Naive thymus-derived CD4-positive, alpha-beta T cell (primary cell): ENCODE measurements at regions not wholly inside any gene's neighbourhood (a gene's known extent, or its start where the extent isn't known, plus 50 kb on each side); places are given as distances from the start of the nearest gene placed in this dataset.

Experiments used
- ATAC-seq: fragments of 150-1000 bp; cut with Tn5 transposase; 2 replicates; pipeline ENCODE4 v1.10.0; 2021; ENCODE audit warnings: mild to moderate bottlenecking, moderate library complexity
- CTCF ChIA-PET: fragments of 350-600 bp; sonication (Branson Sonifier 250); formaldehyde crosslinking; loops from one replicate; lab custom pipeline; 2021; ENCODE audit warnings: antibody characterized with exemption; lab: Charles Lee
- POLR2A ChIA-PET: fragments of 350-600 bp; sonication (Branson Sonifier 250); formaldehyde crosslinking; loops from one replicate; lab custom pipeline; 2021; ENCODE audit warnings: antibody characterized with exemption, inconsistent platforms; lab: Charles Lee
- DNase-seq, 9 donors: peaks; one replicate each; pipeline versions ENCODE4 v3.0.0 to v3.0.0-alpha.2; 2020 to 2022; ENCODE audit warnings: mixed read lengths in 1 of 9
- H3K27ac ChIP-seq: one replicate; pipeline ENCODE4 v1.7.0; 2013; ENCODE audit warnings: mild to moderate bottlenecking, low read depth, low read length, moderate library complexity
- H3K27me3 ChIP-seq, 2 donors: one replicate each; pipeline ENCODE4 v1.7.0; 2013; ENCODE audit warnings: low read length in 2 of 2, mild to moderate bottlenecking in 2 of 2, moderate library complexity in 2 of 2; ENCODE audit not compliant: control insufficient read depth in 2 of 2, insufficient read depth in 2 of 2
- H3K36me3 ChIP-seq, 3 experiments: 1 replicate in 2 of 3; 2 replicates in 1 of 3; pipeline ENCODE4 v1.7.0; 2013; ENCODE audit warnings: low read length in 3 of 3, mild to moderate bottlenecking in 3 of 3, moderate library complexity in 1 of 3; ENCODE audit not compliant: insufficient read depth in 3 of 3, control insufficient read depth in 2 of 3
- H3K4me1 ChIP-seq, 2 donors: one replicate each; pipeline ENCODE4 v1.7.0; 2013; ENCODE audit warnings: low read length in 2 of 2, mild to moderate bottlenecking in 2 of 2, moderate library complexity in 1 of 2; ENCODE audit not compliant: control insufficient read depth in 2 of 2, insufficient read depth in 2 of 2
- H3K4me3 ChIP-seq: 2 replicates; pipeline ENCODE4 v1.7.0; 2013; ENCODE audit warnings: mild to moderate bottlenecking, low read length
- H3K9me3 ChIP-seq, 3 experiments: 1 replicate in 2 of 3; 2 replicates in 1 of 3; pipeline ENCODE4 v1.7.0; 2013; ENCODE audit warnings: low read length in 3 of 3; ENCODE audit not compliant: control insufficient read depth in 2 of 3
- H3K27ac Mint-ChIP-seq, 9 donors: one replicate each; pipeline ENCODE4 v1.8.0; 2020 to 2022; ENCODE audit warnings: mixed read lengths in 9 of 9, mild to moderate bottlenecking in 8 of 9, moderate library complexity in 5 of 9, inconsistent platforms in 2 of 9
- H3K27me3 Mint-ChIP-seq, 5 donors: one replicate each; pipeline ENCODE4 v1.8.0; 2021 to 2022; ENCODE audit warnings: mixed read lengths in 5 of 5, mild to moderate bottlenecking in 1 of 5
- H3K36me3 Mint-ChIP-seq, 5 donors: one replicate each; pipeline ENCODE4 v1.8.0; 2020 to 2022; ENCODE audit warnings: mixed read lengths in 5 of 5, mild to moderate bottlenecking in 3 of 5, inconsistent platforms in 1 of 5
- H3K4me1 Mint-ChIP-seq, 7 donors: one replicate each; pipeline ENCODE4 v1.8.0; 2020 to 2022; ENCODE audit warnings: mixed read lengths in 7 of 7, mild to moderate bottlenecking in 3 of 7, inconsistent platforms in 1 of 7
- H3K4me3 Mint-ChIP-seq, 10 donors: one replicate each; pipeline ENCODE4 v1.8.0; 2020 to 2022; ENCODE audit warnings: mild to moderate bottlenecking in 10 of 10, mixed read lengths in 10 of 10, moderate library complexity in 6 of 10, inconsistent platforms in 2 of 10
- H3K9me3 Mint-ChIP-seq, 11 donors: one replicate each; pipeline ENCODE4 v1.8.0; 2020 to 2022; ENCODE audit warnings: mixed read lengths in 11 of 11, mild to moderate bottlenecking in 4 of 11, inconsistent platforms in 1 of 11, moderate library complexity in 1 of 11
- intact Hi-C, 2 donors: fragments of 100-400 bp; cut with micrococcal nuclease; formaldehyde crosslinking; loops; one replicate each; pipeline ENCODE4 v1.15.1; 2023

GRCh38 chr3:53991240-53991639, 99.6 kb upstream of the SELENOK start:
- no peaks in the 10 kb centered on the region for H3K4me1 Mint-ChIP-seq
- H3K4me1 ChIP-seq, result no peaks in the 10 kb centered on the region
- H3K36me3 Mint-ChIP-seq, result no peaks in the 10 kb centered on the region
- intact Hi-C loops, result no loop called here
- no peaks in the 10 kb centered on the region for H3K27me3 ChIP-seq
- H3K36me3 ChIP-seq, result no peaks in the 10 kb centered on the region
- peaks cover 0 to 5% (median 0%) of the 10 kb centered on the region in 11 donors for H3K9me3 Mint-ChIP-seq
- H3K27ac ChIP-seq, result no peak overlapping the region
- POLR2A ChIA-PET, result no interaction called here
- DNase-seq (no peak), ATAC-seq (no peak)
- CTCF ChIA-PET, result no interaction called here
- peaks cover 0 to 15% (median 3%) of the 10 kb centered on the region in 5 donors for H3K27me3 Mint-ChIP-seq
- H3K27ac Mint-ChIP-seq, result no peak overlapping the region
- no peak overlapping the region for H3K4me3 Mint-ChIP-seq
- no peak overlapping the region for H3K4me3 ChIP-seq
- H3K9me3 ChIP-seq, result no peaks in the 10 kb centered on the region

- no peaks in the 10 kb centered on the region for H3K9me3 ChIP-seq
- no peaks in the 10 kb centered on the region for H3K36me3 Mint-ChIP-seq
- no peaks in the 10 kb centered on the region for H3K36me3 ChIP-seq
- intact Hi-C loops, result no loop called here
- DNase-seq (no peak), ATAC-seq (no peak)
- ChIA-PET POLR2A (no interaction called here), CTCF (no interaction called here)
- no peaks in the 10 kb centered on the region for H3K27me3 ChIP-seq
- no peak overlapping the region for H3K4me3 Mint-ChIP-seq
- H3K4me1 Mint-ChIP-seq, result no peaks in the 10 kb centered on the region
- no peaks in the 10 kb centered on the region for H3K4me1 ChIP-seq
- H3K9me3 Mint-ChIP-seq, result peaks cover 0 to 6% (median 0%) of the 10 kb centered on the region in 11 donors
- H3K27ac ChIP-seq, result no peak overlapping the region
- no peak overlapping the region for H3K4me3 ChIP-seq
- H3K27me3 Mint-ChIP-seq, result peaks cover 0 to 22% (median 3%) of the 10 kb centered on the region in 5 donors
- H3K27ac Mint-ChIP-seq, result no peak overlapping the region
Measured at GRCh38 chr3:53989946-53990345, 98.3 kb upstream of the SELENOK start.

DNA sequence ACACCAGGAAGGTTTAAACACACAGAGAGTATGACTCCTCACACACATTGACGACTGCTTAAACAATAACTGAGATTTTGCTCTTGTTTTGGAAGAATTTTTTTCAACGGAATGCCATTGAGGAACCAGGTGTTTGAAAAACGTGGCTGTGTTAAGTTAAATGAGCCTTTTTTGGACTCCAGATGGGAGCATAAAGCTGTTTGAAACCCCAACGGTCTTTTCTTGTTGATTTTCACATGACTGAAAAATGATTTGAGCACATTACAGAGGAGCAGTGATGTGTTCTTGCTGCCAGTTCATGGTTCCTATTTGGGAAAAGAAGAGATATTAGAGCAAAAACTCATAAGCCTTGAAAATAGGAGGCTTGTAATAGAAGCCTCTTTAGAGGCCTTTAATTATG, 97.8 kb upstream of the SELENOK start:
- H3K9me3 Mint-ChIP-seq, result peaks cover 0 to 8% (median 2%) of the 10 kb centered on the region in 11 donors
- intact Hi-C loops, result no loop called here

DNA sequence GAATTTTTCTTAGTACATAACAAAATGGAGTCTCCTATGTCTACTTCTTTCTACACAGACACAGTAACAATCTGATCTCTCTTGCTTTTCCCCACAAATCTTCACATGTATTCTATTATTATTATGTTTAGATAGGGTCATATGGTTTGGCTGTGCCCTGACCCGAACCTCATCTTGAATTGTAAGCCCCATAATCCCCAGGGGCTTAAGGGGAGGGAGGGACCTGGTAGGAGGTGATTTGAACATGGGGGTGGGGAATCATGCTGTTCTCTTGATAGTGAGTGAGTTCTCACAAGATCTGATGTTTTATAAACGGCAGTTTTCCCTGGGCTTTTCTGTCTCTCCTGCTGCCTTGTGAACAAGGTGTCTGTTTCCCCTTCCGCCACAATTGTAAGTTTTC, 86.7 kb upstream of the SELENOK start:
- H3K4me1 ChIP-seq, result no peaks in the 10 kb centered on the region
- H3K9me3 Mint-ChIP-seq, result peaks cover 17 to 56% (median 27%) of the 10 kb centered on the region in 11 donors
- peaks cover 0 to 42% (median 35%) of the 10 kb centered on the region in 5 donors for H3K27me3 Mint-ChIP-seq
- ATAC-seq (no peak), DNase-seq (no peak)
- H3K27me3 ChIP-seq, result no peaks in the 10 kb centered on the region
- no peak overlapping the region for H3K27ac ChIP-seq
- H3K4me3 ChIP-seq, result no peak overlapping the region
- CTCF ChIA-PET, result no interaction called here
- no peaks in the 10 kb centered on the region for H3K36me3 ChIP-seq
- peaks cover 0 to 27% (median 0%) of the 10 kb centered on the region in 3 experiments for H3K9me3 ChIP-seq
- no peaks in the 10 kb centered on the region for H3K4me1 Mint-ChIP-seq
- no peak overlapping the region for H3K4me3 Mint-ChIP-seq
- H3K27ac Mint-ChIP-seq, result no peak overlapping the region
- peaks cover 0 to 20% (median 0%) of the 10 kb centered on the region in 5 donors for H3K36me3 Mint-ChIP-seq
- intact Hi-C loops, result no loop called here
- POLR2A ChIA-PET, result no interaction called here

More for the DNA sequence above, 97.8 kb upstream of the SELENOK start:
- H3K4me3 ChIP-seq, result no peak overlapping the region
- H3K36me3 ChIP-seq, result no peaks in the 10 kb centered on the region
- ChIA-PET CTCF (no interaction called here), POLR2A (no interaction called here)
- no peak overlapping the region for H3K27ac Mint-ChIP-seq
- peaks cover 0 to 2% (median 0%) of the 10 kb centered on the region in 5 donors for H3K36me3 Mint-ChIP-seq
- DNase-seq (no peak), ATAC-seq (no peak)
- H3K27me3 ChIP-seq, result no peaks in the 10 kb centered on the region
- no peaks in the 10 kb centered on the region for H3K9me3 ChIP-seq
- H3K4me3 Mint-ChIP-seq, result no peak overlapping the region
- no peaks in the 10 kb centered on the region for H3K4me1 Mint-ChIP-seq
- peaks cover 0 to 22% (median 3%) of the 10 kb centered on the region in 5 donors for H3K27me3 Mint-ChIP-seq
- no peak overlapping the region for H3K27ac ChIP-seq
- no peaks in the 10 kb centered on the region for H3K4me1 ChIP-seq

DNA sequence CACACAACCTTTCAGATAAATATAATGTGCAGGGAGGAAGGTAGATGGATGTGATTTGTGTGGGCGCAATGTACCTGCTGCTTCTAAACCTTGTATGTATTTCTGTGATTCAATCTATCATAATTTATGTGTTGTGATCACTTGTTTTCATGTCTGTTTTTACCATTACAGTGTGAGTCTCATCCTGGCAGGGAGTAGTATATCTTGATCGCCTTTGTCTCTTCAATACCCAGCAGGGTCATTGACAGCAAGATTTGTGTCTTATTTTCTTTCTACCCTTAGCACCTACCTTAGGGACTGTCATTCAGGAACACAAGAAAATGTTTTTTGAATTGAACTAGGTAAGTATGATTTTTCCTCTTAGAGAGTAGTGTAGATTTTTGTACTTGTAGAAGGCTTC, 83.7 kb upstream of the SELENOK start:
- ATAC-seq (no peak), DNase-seq (no peak)
- ChIA-PET CTCF (no interaction called here), POLR2A (no interaction called here)
- H3K27ac ChIP-seq, result no peak overlapping the region
- Mint-ChIP-seq H3K9me3 (peaks cover 23 to 60% (median 33%) of the 10 kb centered on the region in 11 donors), H3K4me1 (no peaks in the 10 kb centered on the region), H3K4me3 (no peak overlapping the region), H3K27ac (no peak overlapping the region), H3K36me3 (peaks cover 0 to 20% (median 3%) of the 10 kb centered on the region in 5 donors), H3K27me3 (peaks cover 0 to 43% (median 26%) of the 10 kb centered on the region in 5 donors)
- peaks cover 0 to 29% (median 0%) of the 10 kb centered on the region in 3 experiments for H3K9me3 ChIP-seq
- intact Hi-C loops, result no loop called here
- no peaks in the 10 kb centered on the region for H3K36me3 ChIP-seq
- H3K4me1 ChIP-seq, result no peaks in the 10 kb centered on the region
- no peaks in the 10 kb centered on the region for H3K27me3 ChIP-seq
- H3K4me3 ChIP-seq, result no peak overlapping the region

DNA sequence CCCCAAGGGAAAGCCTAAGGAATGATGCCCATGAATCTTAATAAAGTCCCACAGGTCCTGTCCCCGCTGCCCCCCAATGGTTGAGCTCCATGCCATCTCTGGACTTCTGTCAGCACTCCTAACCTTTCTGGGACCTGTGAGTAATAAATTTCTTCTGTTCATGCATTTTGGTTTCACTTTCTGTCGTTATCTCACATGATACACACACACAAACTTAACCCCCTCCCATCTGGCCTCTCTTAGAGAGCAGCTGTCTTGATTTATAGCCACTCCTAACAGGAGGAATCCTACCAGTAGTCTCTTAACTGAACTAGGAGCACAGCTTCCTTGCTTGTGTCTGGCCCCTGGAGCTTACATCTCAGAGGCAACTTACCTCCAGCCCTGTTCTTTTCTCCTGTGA, 82.7 kb upstream of the SELENOK start:
- Histone ChIP-seq H3K4me3 (no peak overlapping the region), H3K27me3 (no peaks in the 10 kb centered on the region), H3K4me1 (no peaks in the 10 kb centered on the region), H3K27ac (no peak overlapping the region), H3K36me3 (no peaks in the 10 kb centered on the region), H3K9me3 (peaks cover 0 to 30% (median 0%) of the 10 kb centered on the region in 3 experiments)
- DNase-seq (no peak), ATAC-seq (no peak)
- H3K27me3 Mint-ChIP-seq, result peaks cover 0 to 36% (median 19%) of the 10 kb centered on the region in 5 donors
- peaks cover 23 to 63% (median 33%) of the 10 kb centered on the region in 11 donors for H3K9me3 Mint-ChIP-seq
- H3K36me3 Mint-ChIP-seq, result peaks cover 0 to 20% (median 3%) of the 10 kb centered on the region in 5 donors
- H3K4me3 Mint-ChIP-seq, result no peak overlapping the region
- ChIA-PET CTCF (no interaction called here), POLR2A (no interaction called here)
- H3K27ac Mint-ChIP-seq, result no peak overlapping the region
- H3K4me1 Mint-ChIP-seq, result no peaks in the 10 kb centered on the region
- intact Hi-C loops, result no loop called here

GRCh38 chr3:53973905-53974304, 82.2 kb upstream of the SELENOK start:
- DNase-seq (no peak), ATAC-seq (no peak)
- peaks cover 23 to 66% (median 33%) of the 10 kb centered on the region in 11 donors for H3K9me3 Mint-ChIP-seq
- POLR2A ChIA-PET, result no interaction called here
- H3K27ac Mint-ChIP-seq, result no peak overlapping the region
- Histone ChIP-seq H3K4me1 (no peaks in the 10 kb centered on the region), H3K4me3 (no peak overlapping the region), H3K27ac (no peak overlapping the region), H3K36me3 (no peaks in the 10 kb centered on the region), H3K27me3 (no peaks in the 10 kb centered on the region), H3K9me3 (peaks cover 0 to 30% (median 0%) of the 10 kb centered on the region in 3 experiments)
- peaks cover 0 to 20% (median 3%) of the 10 kb centered on the region in 5 donors for H3K36me3 Mint-ChIP-seq
- CTCF ChIA-PET, result no interaction called here
- no peak overlapping the region for H3K4me3 Mint-ChIP-seq
- H3K4me1 Mint-ChIP-seq, result no peaks in the 10 kb centered on the region
- H3K27me3 Mint-ChIP-seq, result peaks cover 0 to 34% (median 19%) of the 10 kb centered on the region in 5 donors
- intact Hi-C loops, result no loop called here
